CD4-positive, alpha-beta T cell (primary cell): ENCODE measurements at regions not wholly inside any gene's neighbourhood (a gene's known extent, or its start where the extent isn't known, plus 50 kb on each side); places are given as distances from the start of the nearest gene placed in this dataset.

Source experiments
- ATAC-seq: fragments of 200-7000 bp; cut with Tn5 transposase; one replicate; pipeline ENCODE4 v1.10.0; 2022; ENCODE audit warnings: mild to moderate bottlenecking; ENCODE audit not compliant: poor library complexity
- CTCF ChIA-PET: fragments of 350-600 bp; sonication (Branson Sonifier 250); formaldehyde crosslinking; loops from one replicate; lab custom pipeline; 2021; ENCODE audit warnings: antibody characterized with exemption, inconsistent platforms; lab: Charles Lee
- POLR2A ChIA-PET: fragments of 350-600 bp; sonication (Branson Sonifier 250); formaldehyde crosslinking; loops from one replicate; lab custom pipeline; 2021; ENCODE audit warnings: antibody characterized with exemption, inconsistent platforms; lab: Charles Lee
- DNase-seq, 14 experiments: peaks; one replicate each; pipeline ENCODE4 v3.0.0-alpha.2; 2013 to 2020; ENCODE audit warnings: mixed read lengths in 2 of 14
- H3K27ac ChIP-seq, 2 donors: one replicate each; pipeline versions ENCODE4 v1.5.1 to v1.7.0; 2013; ENCODE audit warnings: low read length in 2 of 2, low read depth in 1 of 2, mild to moderate bottlenecking in 1 of 2
- H3K27me3 ChIP-seq, 2 experiments: 1 replicate in 1 of 2; 2 replicates in 1 of 2; pipeline versions ENCODE4 v1.6.1 to v1.7.0; 2013; ENCODE audit warnings: low read length in 2 of 2, control low read depth in 1 of 2, mild to moderate bottlenecking in 1 of 2, moderate library complexity in 1 of 2; ENCODE audit not compliant: insufficient read depth in 2 of 2, control insufficient read depth in 1 of 2
- H3K36me3 ChIP-seq: one replicate; pipeline ENCODE4 v1.6.1; 2013; ENCODE audit warnings: low read length, control low read depth; ENCODE audit not compliant: insufficient read depth
- H3K4me1 ChIP-seq: one replicate; pipeline ENCODE4 v1.6.1; 2013; ENCODE audit warnings: low read length, control low read depth; ENCODE audit not compliant: insufficient read depth
- H3K4me3 ChIP-seq: one replicate; pipeline ENCODE4 v1.5.1; 2013; ENCODE audit warnings: mild to moderate bottlenecking, low read length, moderate library complexity
- H3K9me3 ChIP-seq, 2 experiments: 1 replicate in 1 of 2; 2 replicates in 1 of 2; pipeline versions ENCODE4 v1.6.1 to v1.7.0; 2013; ENCODE audit warnings: low read length in 2 of 2, mild to moderate bottlenecking in 2 of 2, control low read depth in 1 of 2, moderate library complexity in 1 of 2; ENCODE audit not compliant: control insufficient read depth in 1 of 2, insufficient read depth in 1 of 2
- H3K27ac Mint-ChIP-seq: one replicate; pipeline ENCODE4 v1.8.0; 2020; ENCODE audit warnings: mixed read lengths
- H3K27me3 Mint-ChIP-seq: one replicate; pipeline ENCODE4 v1.8.0; 2021; ENCODE audit warnings: mixed read lengths
- H3K36me3 Mint-ChIP-seq: one replicate; pipeline ENCODE4 v1.8.0; 2021; ENCODE audit warnings: low read depth, mixed read lengths
- H3K4me1 Mint-ChIP-seq: one replicate; pipeline ENCODE4 v1.8.0; 2021; ENCODE audit warnings: low read depth, mixed read lengths
- H3K4me3 Mint-ChIP-seq: one replicate; pipeline ENCODE4 v1.8.0; 2020; ENCODE audit warnings: mild to moderate bottlenecking, mixed read lengths
- H3K9me3 Mint-ChIP-seq: one replicate; pipeline ENCODE4 v1.8.0; 2020; ENCODE audit warnings: mixed read lengths
- CTCF ChIP-seq: fragments of 200-600 bp; IDR thresholded peaks from one replicate; pipeline ENCODE4 v1.8.0; 2022; ENCODE audit warnings: antibody characterized with exemption, mild to moderate bottlenecking
- intact Hi-C, 2 experiments: fragments of 100-400 bp; cut with DNase I in 1 of 2; cut with micrococcal nuclease in 1 of 2; formaldehyde crosslinking; loops; one replicate each; pipeline versions ENCODE4 v1.15.1 to v1.9.0; 2023 to 2025; cut with DNase I, micrococcal nuclease

GRCh38 chr11:110371084-110371483 lies 58.7 kb upstream of the FDX1 start:
- Mint-ChIP-seq H3K36me3 (no peaks in the 10 kb centered on the region), H3K4me3 (no peak overlapping the region), H3K27ac (no peak overlapping the region), H3K9me3 (no peaks in the 10 kb centered on the region), H3K27me3 (no peaks in the 10 kb centered on the region), H3K4me1 (no peaks in the 10 kb centered on the region)
- Histone ChIP-seq H3K36me3 (no peaks in the 10 kb centered on the region), H3K4me1 (no peaks in the 10 kb centered on the region), H3K9me3 (no peaks in the 10 kb centered on the region), H3K4me3 (no peak overlapping the region), H3K27ac (no peak overlapping the region), H3K27me3 (no peaks in the 10 kb centered on the region)
- ATAC-seq (no peak), DNase-seq (no peak)
- ChIA-PET CTCF (no interaction called here), POLR2A (no interaction called here)
- intact Hi-C loops, result loop anchor here in 1 of 2 experiments (5.0 kb wide), 1 partner anchor 119 kb away; no protein-coding TSS in a partner anchor
- TF ChIP-seq CTCF, result no peak

DNA sequence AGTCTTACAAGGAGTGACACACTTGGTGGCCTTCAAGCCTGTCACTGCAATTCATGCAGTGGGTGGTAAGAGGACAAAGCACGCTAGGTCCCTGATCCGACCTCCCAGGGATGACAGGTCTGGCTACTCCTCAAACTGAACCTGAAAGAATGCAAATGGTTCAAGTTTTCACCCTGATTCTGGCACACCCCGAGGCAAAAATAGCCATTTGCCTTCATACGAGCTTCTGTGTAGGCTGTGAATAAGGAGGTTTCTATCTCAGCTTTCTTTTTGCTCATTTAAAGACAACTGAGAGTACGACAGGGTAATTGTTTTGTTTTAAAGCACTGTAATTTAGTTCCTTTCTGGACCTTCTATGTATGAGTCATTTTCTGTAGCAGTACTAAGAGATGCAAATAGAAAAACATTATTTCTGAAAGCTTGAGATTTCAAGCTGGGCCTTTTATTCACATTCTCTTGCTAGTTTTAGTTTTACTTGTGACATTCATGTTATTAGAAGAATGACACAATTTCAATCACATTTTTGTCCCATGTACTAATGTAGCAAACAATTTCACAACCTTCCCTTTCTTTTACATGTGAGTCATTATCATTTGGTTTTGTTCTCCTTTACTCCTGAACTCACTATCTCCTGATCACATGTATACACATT lies 56.6 kb upstream of the FDX1 start:
- Histone ChIP-seq H3K4me1 (no peaks in the 10 kb centered on the region), H3K4me3 (no peak overlapping the region), H3K27ac (no peak overlapping the region), H3K36me3 (no peaks in the 10 kb centered on the region), H3K9me3 (no peaks in the 10 kb centered on the region), H3K27me3 (no peaks in the 10 kb centered on the region)
- TF ChIP-seq CTCF, result no peak
- ChIA-PET CTCF (interaction anchor here (1.5 kb wide), 1 partner anchor 25 kb away, joined by 3 read pairs; no protein-coding TSS in a partner anchor), POLR2A (no interaction called here)
- ATAC-seq, result no peak
- Mint-ChIP-seq H3K4me3 (no peak overlapping the region), H3K36me3 (no peaks in the 10 kb centered on the region), H3K4me1 (peaks cover 6% of the 10 kb centered on the region), H3K9me3 (no peaks in the 10 kb centered on the region), H3K27me3 (no peaks in the 10 kb centered on the region), H3K27ac (no peak overlapping the region)
- peak in 1 of 14 experiments; percentile 10 for DNase-seq
- intact Hi-C loops, result loop anchor here in 1 of 2 experiments (5.0 kb wide), 1 partner anchor 121 kb away; no protein-coding TSS in a partner anchor

GRCh38 chr11:110374921-110375320 lies 54.8 kb upstream of the FDX1 start:
- Mint-ChIP-seq H3K27me3 (no peaks in the 10 kb centered on the region), H3K27ac (no peak overlapping the region), H3K4me3 (no peak overlapping the region), H3K4me1 (peaks cover 6% of the 10 kb centered on the region), H3K9me3 (no peaks in the 10 kb centered on the region), H3K36me3 (no peaks in the 10 kb centered on the region)
- Histone ChIP-seq H3K27me3 (no peaks in the 10 kb centered on the region), H3K36me3 (no peaks in the 10 kb centered on the region), H3K27ac (no peak overlapping the region), H3K9me3 (no peaks in the 10 kb centered on the region), H3K4me3 (no peak overlapping the region), H3K4me1 (no peaks in the 10 kb centered on the region)
- DNase-seq (peak in 2 of 14 experiments; percentile 11 to 20), ATAC-seq (no peak)
- CTCF ChIA-PET, result interaction anchor here (1.2 kb wide), 1 partner anchor 174 kb away, joined by 5 read pairs; no protein-coding TSS in a partner anchor
- TF ChIP-seq CTCF, result no peak
- intact Hi-C loops, result loop anchor here in 1 of 2 experiments (2.0 to 5.0 kb wide), 2 partner anchors 58 to 123 kb away; no protein-coding TSS in a partner anchor
- POLR2A ChIA-PET, result no interaction called here
